Activated CD8-positive, alpha-beta memory T cell treated with anti-CD3 and anti-CD28 coated beads for 36 hours (primary cell): ENCODE measurements at regions not wholly inside any gene's neighbourhood (a gene's known extent, or its start where the extent isn't known, plus 50 kb on each side); places are given as distances from the start of the nearest gene placed in this dataset.

Source experiments
- CTCF ChIA-PET: fragments of 350-600 bp; sonication (Branson Sonifier 250); formaldehyde crosslinking; loops from one replicate; lab custom pipeline; 2021; ENCODE audit warnings: antibody characterized with exemption; lab: Charles Lee
- POLR2A ChIA-PET: fragments of 350-600 bp; sonication (Branson Sonifier 250); formaldehyde crosslinking; loops from one replicate; lab custom pipeline; 2021; ENCODE audit warnings: antibody characterized with exemption; lab: Charles Lee

GRCh38 chr5:45035991-45036390 lies 227.2 kb downstream of the MRPS30 start:
- ChIA-PET POLR2A (no interaction called here), CTCF (no interaction called here)

DNA sequence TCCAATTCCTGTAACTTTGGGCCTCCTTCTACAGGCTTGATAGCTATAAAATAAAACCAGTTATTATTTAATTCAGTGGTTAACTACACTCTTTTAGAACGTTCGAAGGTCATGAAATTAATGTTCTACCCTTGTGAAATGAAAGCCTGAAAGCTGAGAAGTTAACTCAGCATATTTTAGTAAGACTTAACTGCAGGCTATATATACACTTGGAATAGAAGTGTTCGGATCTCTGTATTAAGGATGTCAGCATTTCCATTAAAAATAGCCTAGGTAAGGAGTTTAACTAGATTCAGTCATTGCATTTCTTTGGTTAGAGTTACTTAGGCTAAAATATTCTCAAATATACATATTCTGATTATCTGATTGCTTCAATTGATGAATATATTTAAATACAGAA lies 229.2 kb downstream of the MRPS30 start:
- ChIA-PET POLR2A (no interaction called here), CTCF (no interaction called here)

GRCh38 chr5:45038366-45038987 lies 229.7 kb downstream of the MRPS30 start:
- ChIA-PET CTCF (no interaction called here), POLR2A (no interaction called here)

GRCh38 chr5:45042283-45042682 lies 233.5 kb downstream of the MRPS30 start:
- CTCF ChIA-PET = no interaction called here
- POLR2A ChIA-PET = no interaction called here

GRCh38 chr5:45057564-45057963 lies 248.8 kb downstream of the MRPS30 start:
- CTCF ChIA-PET = no interaction called here

GRCh38 chr5:45060724-45061123 lies 252.0 kb downstream of the MRPS30 start:
- POLR2A ChIA-PET = no interaction called here
- CTCF ChIA-PET = no interaction called here

More at GRCh38 chr5:45057564-45057963, 248.8 kb downstream of the MRPS30 start:
- POLR2A ChIA-PET = no interaction called here

DNA sequence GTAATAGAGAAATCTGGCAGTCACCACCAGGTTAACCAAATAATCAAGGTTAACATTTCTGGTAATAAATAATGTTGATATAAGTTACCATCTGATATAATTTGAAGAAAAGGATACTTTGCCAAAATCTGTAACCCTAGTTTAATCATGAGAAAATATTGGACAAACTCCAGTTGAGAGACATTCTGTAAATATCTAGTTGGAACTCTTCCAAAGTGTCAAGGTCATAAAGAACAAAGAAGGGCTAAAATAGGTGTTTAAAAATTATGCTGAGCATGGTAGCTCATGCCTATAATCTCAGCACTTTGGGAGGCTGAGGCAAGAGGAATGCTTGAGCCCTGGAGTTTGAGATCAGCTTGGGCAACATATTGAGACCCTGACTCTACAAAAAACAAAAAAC lies 253.3 kb downstream of the MRPS30 start:
- ChIA-PET CTCF (no interaction called here), POLR2A (no interaction called here)

GRCh38 chr5:45081082-45081481 lies 272.3 kb downstream of the MRPS30 start:
- ChIA-PET CTCF (no interaction called here), POLR2A (no interaction called here)

DNA sequence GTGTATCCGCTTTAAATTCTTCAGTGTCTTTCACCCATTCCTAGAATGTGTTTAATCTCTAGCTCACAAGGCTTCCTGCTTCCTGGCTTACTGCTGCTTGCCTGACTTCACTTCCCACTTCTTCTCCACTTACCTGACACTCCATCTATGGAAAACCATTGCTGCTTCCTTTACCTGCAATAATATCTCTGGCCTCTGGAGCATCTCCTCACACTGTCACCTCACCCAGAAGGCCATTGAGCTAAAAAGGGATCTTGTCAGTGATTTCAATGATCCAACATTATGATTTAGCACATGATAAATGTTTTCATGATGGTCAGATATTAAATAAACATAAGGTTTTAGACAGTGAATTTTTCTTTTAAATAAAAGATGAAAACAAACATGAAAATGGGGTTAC lies 281.1 kb downstream of the MRPS30 start:
- ChIA-PET POLR2A (no interaction called here), CTCF (no interaction called here)

- ChIA-PET CTCF (no interaction called here), POLR2A (no interaction called here)
These were observed 284.6 kb downstream of the MRPS30 start for GRCh38 chr5:45093377-45093776.

DNA sequence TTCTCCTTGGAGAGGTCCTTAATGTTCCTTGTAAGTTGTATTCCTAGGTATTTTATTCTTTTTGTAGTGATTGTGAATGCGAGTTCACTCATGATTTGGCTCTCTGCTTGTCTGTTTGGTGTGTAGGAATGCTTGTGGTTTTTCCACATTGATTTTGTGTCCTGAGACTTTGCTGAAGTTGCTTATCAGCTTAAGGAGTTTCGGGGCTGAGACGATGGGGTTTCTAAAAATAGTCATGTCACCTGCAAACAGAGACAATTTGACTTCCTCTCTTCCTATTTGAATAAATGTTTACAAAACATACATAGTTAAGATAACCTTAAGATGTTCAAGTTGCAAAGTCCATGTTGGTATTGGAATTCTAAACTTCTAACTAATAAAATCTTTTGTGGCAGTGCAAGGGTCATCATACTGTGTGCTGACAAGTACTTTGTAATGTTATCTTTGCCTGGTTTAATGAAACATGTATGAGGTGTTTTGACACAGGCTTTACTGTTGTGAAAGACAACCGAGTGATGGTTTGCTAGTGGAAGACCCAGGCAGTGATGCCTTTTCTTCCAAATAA lies 286.2 kb downstream of the MRPS30 start:
- CTCF ChIA-PET = no interaction called here
- POLR2A ChIA-PET = no interaction called here

DNA sequence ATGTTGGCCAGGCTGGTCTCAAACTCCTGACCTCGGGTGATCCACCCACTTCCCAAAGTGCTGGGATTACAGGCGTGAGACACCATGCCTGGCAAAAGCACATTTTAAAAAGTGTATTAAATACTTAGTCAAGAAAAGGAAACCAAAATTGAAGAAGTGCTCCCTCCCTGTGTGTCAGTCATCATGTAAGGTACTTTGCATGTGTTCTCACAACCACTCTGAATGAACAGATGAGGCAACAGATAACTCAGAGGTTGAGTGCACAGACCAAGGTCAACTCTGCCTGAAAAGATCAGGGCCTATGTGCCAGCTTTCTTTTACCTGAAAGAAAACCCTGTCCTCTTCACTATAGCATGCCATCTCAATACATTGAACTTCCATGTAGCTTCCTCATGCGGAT lies 289.7 kb downstream of the MRPS30 start:
- CTCF ChIA-PET = no interaction called here
- POLR2A ChIA-PET = no interaction called here

GRCh38 chr5:45101146-45101545 lies 292.4 kb downstream of the MRPS30 start:
- CTCF ChIA-PET = no interaction called here
- POLR2A ChIA-PET = no interaction called here

GRCh38 chr5:45105491-45105994 lies 296.8 kb downstream of the MRPS30 start:
- POLR2A ChIA-PET = no interaction called here
- CTCF ChIA-PET = no interaction called here

DNA sequence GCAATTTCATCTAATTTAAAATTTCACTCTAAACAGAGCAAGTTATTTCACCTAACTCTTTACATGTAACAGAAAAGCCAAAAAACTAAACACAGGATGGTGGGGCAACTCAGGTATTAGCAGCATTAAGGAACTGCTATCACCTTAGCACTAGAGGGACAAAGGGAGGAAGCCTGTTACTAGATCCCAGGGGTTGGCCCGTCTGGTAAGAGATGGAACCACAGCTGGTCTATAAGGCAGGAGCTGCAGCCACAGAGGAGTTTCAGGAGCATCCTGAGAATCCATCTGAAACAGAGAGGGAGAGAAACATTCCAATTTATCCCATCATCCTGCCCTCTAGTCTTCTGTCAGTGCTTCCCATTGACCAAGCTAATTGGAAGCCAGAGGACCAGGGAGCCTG lies 300.3 kb downstream of the MRPS30 start:
- POLR2A ChIA-PET = no interaction called here
- CTCF ChIA-PET = no interaction called here

DNA sequence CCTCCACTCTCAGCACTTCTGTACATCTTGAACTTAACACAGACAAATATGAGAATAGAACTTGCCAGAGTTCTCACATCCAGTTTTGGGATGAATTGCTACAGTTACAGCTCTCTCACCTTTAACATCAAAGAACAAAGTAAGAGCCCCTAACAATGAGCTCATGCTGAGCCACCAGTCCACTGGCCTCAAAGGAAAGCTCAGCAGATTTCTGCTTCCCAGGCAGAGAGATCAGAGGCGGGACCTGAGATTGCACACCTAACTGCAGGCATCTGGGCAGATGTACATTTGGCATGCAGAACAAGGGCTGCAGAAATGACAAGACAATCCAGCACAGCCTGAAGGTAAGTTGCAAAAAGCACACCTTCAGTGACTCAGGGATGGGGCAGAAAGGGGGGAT lies 300.9 kb downstream of the MRPS30 start:
- ChIA-PET CTCF (no interaction called here), POLR2A (no interaction called here)

GRCh38 chr5:45110399-45110798 lies 301.7 kb downstream of the MRPS30 start:
- ChIA-PET CTCF (no interaction called here), POLR2A (no interaction called here)

- POLR2A ChIA-PET = no interaction called here
These were observed 305.0 kb downstream of the MRPS30 start for GRCh38 chr5:45113726-45114125.

DNA sequence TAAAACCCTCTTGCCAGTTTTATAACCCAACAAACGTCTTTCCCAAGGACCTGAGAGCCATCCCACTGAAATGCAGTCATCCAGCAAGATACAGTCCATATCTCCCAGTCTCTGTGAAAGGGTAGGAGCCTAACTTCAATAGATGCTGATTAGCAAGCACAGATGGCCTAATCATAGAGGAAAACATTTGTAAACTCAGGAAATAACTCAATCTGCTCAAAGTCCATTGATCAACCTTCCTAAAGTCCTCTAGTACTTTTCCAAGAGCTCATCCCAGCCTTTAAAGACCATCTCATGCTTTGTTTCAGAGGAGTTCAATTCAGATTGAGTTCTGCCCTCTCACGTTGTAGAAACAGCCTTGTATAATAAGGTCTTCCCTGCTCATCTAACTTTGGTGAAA lies 324.2 kb downstream of the MRPS30 start:
- ChIA-PET POLR2A (no interaction called here), CTCF (no interaction called here)

More at GRCh38 chr5:45113726-45114125, 305.0 kb downstream of the MRPS30 start:
- CTCF ChIA-PET = no interaction called here

DNA sequence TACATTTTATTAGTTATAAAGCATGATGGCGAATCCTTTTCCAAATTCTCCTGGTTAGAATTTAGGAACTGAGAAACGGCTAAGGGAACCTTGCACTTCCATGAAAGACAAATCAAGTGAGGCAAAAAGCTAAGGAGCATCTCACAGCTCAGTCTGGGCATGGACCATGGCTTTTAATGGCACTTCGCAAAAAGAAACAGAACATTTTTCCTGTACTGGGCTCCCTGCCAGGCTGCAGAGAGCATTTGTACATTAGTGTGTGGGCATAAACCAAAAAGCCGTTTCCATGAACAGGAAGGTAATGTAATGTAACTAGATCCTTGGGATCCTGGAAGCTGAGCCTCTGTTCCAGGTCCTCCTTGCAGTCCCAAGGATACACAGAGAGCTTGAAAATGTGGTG lies 354.2 kb downstream of the MRPS30 start:
- CTCF ChIA-PET = no interaction called here
- POLR2A ChIA-PET = interaction anchor here (0.5 kb wide), 1 partner anchor 147 kb away, joined by 3 read pairs; no protein-coding TSS in a partner anchor

- CTCF ChIA-PET = no interaction called here
- POLR2A ChIA-PET = no interaction called here
These were observed 362.8 kb downstream of the MRPS30 start for GRCh38 chr5:45171563-45171962.
